ENCODE measurements at regions not wholly inside any gene's neighbourhood (a gene's known extent, or its start where the extent isn't known, plus 50 kb on each side); places are given as distances from the start of the nearest gene placed in this dataset.

GRCh38 chr11:104405277-104405676, 241.3 kb upstream of the PDGFD start:
- TF ChIP-seq, protein P1, sequence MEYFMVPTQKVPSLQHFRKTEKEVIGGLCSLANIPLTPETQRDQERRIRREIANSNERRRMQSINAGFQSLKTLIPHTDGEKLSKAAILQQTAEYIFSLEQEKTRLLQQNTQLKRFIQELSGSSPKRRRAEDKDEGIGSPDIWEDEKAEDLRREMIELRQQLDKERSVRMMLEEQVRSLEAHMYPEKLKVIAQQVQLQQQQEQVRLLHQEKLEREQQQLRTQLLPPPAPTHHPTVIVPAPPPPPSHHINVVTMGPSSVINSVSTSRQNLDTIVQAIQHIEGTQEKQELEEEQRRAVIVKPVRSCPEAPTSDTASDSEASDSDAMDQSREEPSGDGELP (IDR thresholded peaks at IDR 0.05; ENCODE audit: borderline replicate concordance, low read depth) = no peak
- TF ChIP-seq ZNF569 (CRISPR knock-in tag; IDR thresholded peaks at IDR 0.05; ENCODE audit: borderline replicate concordance) (no peak), CTCF (CRISPR knock-in tag; IDR thresholded peaks at IDR 0.05) (no peak), SP140L (CRISPR knock-in tag; IDR thresholded peaks at IDR 0.05; ENCODE audit: borderline replicate concordance) (no peak), U2AF2 (IDR thresholded peaks at IDR 0.05; ENCODE audit: low read depth, low read length) (no peak), TCF12 (IDR thresholded peaks at IDR 0.05) (no peak), TCF12 (CRISPR knock-in tag; IDR thresholded peaks at IDR 0.05) (no peak), NFYB (CRISPR knock-in tag; IDR thresholded peaks at IDR 0.05) (no peak), JUN (CRISPR knock-in tag; IDR thresholded peaks at IDR 0.05) (no peak), YY1 (IDR thresholded peaks at IDR 0.05; ENCODE audit: insufficient read depth, insufficient replicate concordance, low read depth, low read length) (no peak), CHD2 (IDR thresholded peaks at IDR 0.05; ENCODE audit: low read depth, low read length) (no peak)
